Keratinocyte (primary cell): ENCODE measurements at regions not wholly inside any gene's neighbourhood (a gene's known extent, or its start where the extent isn't known, plus 50 kb on each side); places are given as distances from the start of the nearest gene placed in this dataset.

Experiments used
- DNase-seq: peaks from one replicate; pipeline ENCODE4 v3.0.0-alpha.2; 2011; ENCODE audit warnings: low read depth, missing footprints, low spot score
- FAIRE-seq: peaks from 2 replicates; lab custom pipeline; 2011; peaks lifted over from hg19 to GRCh38; lab: Jason Lieb, UNC
- H2AFZ ChIP-seq: 2 replicates; pipeline ENCODE4 v1.6.0; 2012; ENCODE audit warnings: low read length, control low read depth, inconsistent platforms; ENCODE audit not compliant: control insufficient read depth
- H3K27ac ChIP-seq: 2 replicates; pipeline ENCODE4 v1.5.1; 2011; ENCODE audit warnings: low read length; ENCODE audit not compliant: control insufficient read depth, insufficient read depth
- H3K27me3 ChIP-seq: 3 replicates; pipeline ENCODE4 v1.6.0; 2011; ENCODE audit warnings: low read length; ENCODE audit not compliant: control insufficient read depth, insufficient read depth; ENCODE audit errors: extremely low read depth
- H3K36me3 ChIP-seq, 2 experiments: 2 replicates in 1 of 2; 3 replicates in 1 of 2; pipeline ENCODE4 v1.5.1; 2011; ENCODE audit warnings: low read length in 2 of 2, mild to moderate bottlenecking in 1 of 2; ENCODE audit not compliant: control insufficient read depth in 2 of 2, insufficient read depth in 2 of 2; ENCODE audit errors: extremely low read depth in 1 of 2
- H3K4me1 ChIP-seq: 3 replicates; pipeline ENCODE4 v1.5.1; 2011; ENCODE audit warnings: low read length; ENCODE audit not compliant: control insufficient read depth, insufficient read depth; ENCODE audit errors: extremely low read depth
- H3K4me2 ChIP-seq: 3 replicates; pipeline ENCODE4 v1.6.0; 2011; ENCODE audit warnings: low read depth, low read length; ENCODE audit not compliant: control insufficient read depth, insufficient read depth; ENCODE audit errors: extremely low read depth
- H3K4me3 ChIP-seq, 3 experiments: fragments of 200-600 bp in 1 of 3; sonication (generic) in 1 of 3; 2 replicates in 2 of 3; 3 replicates in 1 of 3; pipeline ENCODE4 v1.5.1; 2011 to 2016; ENCODE audit warnings: low read length in 3 of 3, mild to moderate bottlenecking in 3 of 3, control low read depth in 2 of 3, inconsistent platforms in 1 of 3, low read depth in 1 of 3, mixed read lengths in 1 of 3, mixed run types in 1 of 3, moderate library complexity in 1 of 3; ENCODE audit not compliant: control insufficient read depth in 2 of 3, insufficient read depth in 2 of 3; ENCODE audit errors: extremely low read depth in 1 of 3
- H3K79me2 ChIP-seq: 2 replicates; pipeline ENCODE4 v1.6.0; 2012; ENCODE audit warnings: low read length; ENCODE audit not compliant: control insufficient read depth, insufficient read depth
- H3K9ac ChIP-seq: 3 replicates; pipeline ENCODE4 v1.6.0; 2011; ENCODE audit warnings: low read length; ENCODE audit not compliant: control insufficient read depth, insufficient read depth; ENCODE audit errors: extremely low read depth
- H3K9me1 ChIP-seq: 3 replicates; pipeline ENCODE4 v1.6.0; 2011; ENCODE audit warnings: low read length; ENCODE audit not compliant: control insufficient read depth, insufficient read depth; ENCODE audit errors: extremely low read depth
- H3K9me3 ChIP-seq: 2 replicates; pipeline ENCODE4 v1.5.1; 2012; ENCODE audit warnings: low read depth, low read length; ENCODE audit not compliant: control insufficient read depth
- H4K20me1 ChIP-seq: 3 replicates; pipeline ENCODE4 v1.6.0; 2011; ENCODE audit warnings: low read length; ENCODE audit not compliant: control insufficient read depth, insufficient read depth; ENCODE audit errors: extremely low read depth
- CTCF ChIP-seq, 3 experiments: IDR thresholded peaks in 1 of 3; conservative IDR thresholded peaks in 1 of 3; optimal IDR thresholded peaks in 1 of 3; 2 replicates in 2 of 3; 3 replicates in 1 of 3; pipeline versions ENCODE3 to v1.5.1; 2011; ENCODE audit warnings: low read length in 3 of 3, mild to moderate bottlenecking in 3 of 3, moderate library complexity in 2 of 3, control low read depth in 1 of 3, inconsistent platforms in 1 of 3; ENCODE audit not compliant: insufficient read depth in 2 of 3; ENCODE audit errors: extremely low read depth in 1 of 3
- EZH2 ChIP-seq: IDR thresholded peaks from one replicate; pipeline ENCODE4 v1.6.1; 2012; ENCODE audit warnings: inconsistent platforms, mild to moderate bottlenecking, low read length, moderate library complexity
- dilution Hi-C: fragments of 300-500 bp; cut with MboI; formaldehyde crosslinking; loops from one replicate; pipeline ENCODE4 v1.7.0; 2020; ENCODE audit warnings: low sequenced_read_pairs; ENCODE audit not compliant: extremely low pct_ligation_motif_present

- H4K20me1 ChIP-seq, result no peaks in the 10 kb centered on the region
- peak overlapping the region; percentile 19 for H3K4me2 ChIP-seq
- H3K9me1 ChIP-seq, result no peaks in the 10 kb centered on the region
- DNase-seq (no peak), FAIRE-seq (peak; percentile 72)
- H3K9ac ChIP-seq, result no peak overlapping the region
- H2AFZ ChIP-seq, result no peak overlapping the region
- no peaks in the 10 kb centered on the region for H3K27me3 ChIP-seq
- dilution Hi-C loops, result no loop called here
- H3K27ac ChIP-seq, result peak overlapping the region; percentile 45
- TF ChIP-seq CTCF (optimal IDR thresholded peaks at IDR 0.05 in 1 of 3, IDR thresholded peaks at IDR 0.05 in 1 of 3, conservative IDR thresholded peaks at IDR 0.05 in 1 of 3; ENCODE audit: extremely low read depth in 1 of 3, insufficient read depth in 2 of 3, low read length in 3 of 3), result no peak
- no peak for TF ChIP-seq EZH2
- no peaks in the 10 kb centered on the region for H3K9me3 ChIP-seq
- no peak overlapping the region for H3K4me3 ChIP-seq
- no peaks in the 10 kb centered on the region for H3K36me3 ChIP-seq
- H3K4me1 ChIP-seq, result peaks cover 14% of the 10 kb centered on the region
- no peaks in the 10 kb centered on the region for H3K79me2 ChIP-seq
These were observed 387.6 kb upstream of the RGMA start for GRCh38 chr15:93476491-93477177.

- Histone ChIP-seq H3K36me3 (no peaks in the 10 kb centered on the region), H3K4me2 (no peak overlapping the region), H3K4me3 (no peak overlapping the region), H3K9ac (no peak overlapping the region), H3K79me2 (no peaks in the 10 kb centered on the region), H3K4me1 (peaks cover 8% of the 10 kb centered on the region), H3K27me3 (no peaks in the 10 kb centered on the region), H2AFZ (no peak overlapping the region), H4K20me1 (no peaks in the 10 kb centered on the region), H3K9me1 (no peaks in the 10 kb centered on the region), H3K27ac (no peak overlapping the region), H3K9me3 (no peaks in the 10 kb centered on the region)
- DNase-seq, result no peak
- dilution Hi-C loops, result no loop called here
- TF ChIP-seq EZH2, result no peak
- TF ChIP-seq CTCF (optimal IDR thresholded peaks at IDR 0.05 in 1 of 3, IDR thresholded peaks at IDR 0.05 in 1 of 3, conservative IDR thresholded peaks at IDR 0.05 in 1 of 3; ENCODE audit: extremely low read depth in 1 of 3, insufficient read depth in 2 of 3, low read length in 3 of 3), result no peak
- no peak for FAIRE-seq
These were observed 385.7 kb upstream of the RGMA start for GRCh38 chr15:93474728-93475127.
